Femur (tissue), 1 donor: ENCODE measurements at regions not wholly inside any gene's neighbourhood (a gene's known extent, or its start where the extent isn't known, plus 50 kb on each side); places are given as distances from the start of the nearest gene placed in this dataset.

Experiments
- DNase-seq: peaks from one replicate; pipeline ENCODE4 v3.0.0-alpha.2; 2017

DNA sequence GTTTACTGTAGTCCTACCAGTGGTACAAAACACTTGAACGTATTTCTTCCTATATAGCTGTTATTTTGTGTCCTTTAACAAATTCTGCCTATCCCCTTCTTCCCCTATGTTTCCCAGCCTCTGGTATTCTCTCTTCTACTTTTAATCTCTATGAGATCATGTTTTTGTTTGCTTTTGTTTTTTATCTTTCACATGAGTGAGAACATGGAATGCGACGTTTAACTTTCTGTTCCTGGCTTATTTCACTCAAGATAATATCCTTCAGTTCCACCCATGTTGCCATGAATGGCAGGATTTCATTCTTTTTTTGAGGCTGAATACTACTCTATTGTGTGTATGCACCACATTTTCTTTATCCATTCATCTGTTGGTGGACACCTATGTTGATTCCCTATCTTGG lies 634.4 kb upstream of the WWC1 start:
- DNase-seq: no peak

DNA sequence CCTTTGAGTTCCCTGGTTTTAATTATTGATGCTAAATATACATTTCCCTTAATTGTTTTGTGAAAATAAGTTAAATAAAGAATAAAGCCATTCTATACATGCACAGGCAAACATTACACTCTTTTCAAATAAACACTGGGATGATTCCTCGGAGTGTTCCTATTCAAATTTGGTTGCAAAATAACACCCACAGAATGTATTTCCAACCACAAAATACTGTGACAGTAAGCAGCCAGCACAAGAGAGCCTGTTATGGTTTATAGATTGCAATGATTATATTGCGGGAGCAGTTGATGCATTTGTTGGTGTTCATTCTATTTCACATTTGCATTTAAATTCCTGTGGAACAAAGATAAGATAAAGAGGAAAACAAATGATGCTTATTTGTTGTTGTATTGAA lies 632.6 kb upstream of the WWC1 start:
- DNase-seq: no peak

DNA sequence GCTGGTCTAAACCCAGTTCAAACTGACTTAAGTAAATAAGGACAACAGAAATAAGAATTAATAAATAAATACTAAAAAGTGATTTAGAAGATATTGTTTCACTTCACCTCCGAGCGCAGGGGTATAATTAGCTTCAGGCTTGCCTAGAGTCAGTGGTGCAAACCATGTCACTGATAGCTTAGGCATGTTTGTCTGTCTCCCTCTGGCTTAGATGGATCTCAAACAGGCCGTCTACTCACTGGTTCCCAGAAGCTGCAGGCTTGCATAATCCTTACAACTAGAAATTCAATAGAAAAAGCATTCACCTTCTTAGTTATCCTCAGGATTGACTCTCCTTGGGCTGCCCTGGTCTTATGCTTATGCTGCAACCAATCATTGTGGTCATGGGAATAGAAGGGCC lies 629.8 kb upstream of the WWC1 start:
- no peak for DNase-seq

DNA sequence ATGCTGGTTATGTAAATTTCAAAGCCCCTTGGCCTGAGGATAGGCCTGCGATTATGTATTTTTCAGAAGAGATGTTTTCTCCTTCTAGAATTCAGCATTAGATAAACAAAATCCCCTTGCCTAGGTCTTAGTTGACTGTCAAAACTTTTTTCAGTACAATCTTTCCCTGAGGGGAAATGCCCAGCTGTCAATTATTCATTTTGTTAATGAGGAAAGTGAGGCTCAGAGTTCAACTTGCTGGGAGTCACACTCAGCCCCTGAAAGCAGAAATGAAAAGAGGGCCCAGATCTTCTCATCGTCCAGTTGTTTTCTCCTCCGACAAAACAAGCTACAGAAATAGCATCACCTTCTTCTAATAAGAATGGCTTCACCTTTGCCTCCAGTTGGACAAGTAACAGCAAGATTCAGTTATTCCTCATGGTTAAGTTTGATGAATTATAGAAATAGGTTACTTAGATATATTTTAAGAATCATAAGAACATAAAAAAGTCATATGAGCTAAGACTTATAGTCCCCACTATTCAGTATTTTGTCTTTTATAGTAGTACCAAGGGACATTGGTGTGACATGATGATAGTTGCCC lies 627.1 kb upstream of the WWC1 start:
- DNase-seq: no peak

DNA sequence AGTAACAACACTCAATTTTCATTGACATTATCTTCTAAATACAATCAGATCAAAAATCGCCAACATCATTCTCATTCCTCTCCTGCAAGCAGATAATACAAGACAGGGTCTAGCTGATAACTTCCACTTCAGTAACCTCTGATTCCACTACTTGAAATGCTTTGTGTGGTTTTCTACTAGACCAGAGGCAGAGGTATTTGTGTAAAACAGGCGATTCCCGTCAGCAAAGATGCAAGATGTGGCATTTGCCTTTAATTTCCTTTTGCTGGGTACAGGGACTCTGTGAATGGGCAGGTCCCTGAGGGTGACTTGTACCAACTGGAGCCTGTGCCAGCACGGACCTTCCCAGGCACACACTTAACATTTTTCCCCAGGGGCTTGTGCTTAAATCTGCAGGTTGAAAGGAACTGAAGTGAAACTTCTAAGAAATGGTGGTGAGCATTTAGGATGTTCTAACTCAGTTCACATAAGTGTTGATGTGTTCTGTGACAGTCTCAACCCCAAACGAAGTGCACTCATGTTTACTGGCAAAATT lies 625.5 kb upstream of the WWC1 start:
- DNase-seq: no peak

DNA sequence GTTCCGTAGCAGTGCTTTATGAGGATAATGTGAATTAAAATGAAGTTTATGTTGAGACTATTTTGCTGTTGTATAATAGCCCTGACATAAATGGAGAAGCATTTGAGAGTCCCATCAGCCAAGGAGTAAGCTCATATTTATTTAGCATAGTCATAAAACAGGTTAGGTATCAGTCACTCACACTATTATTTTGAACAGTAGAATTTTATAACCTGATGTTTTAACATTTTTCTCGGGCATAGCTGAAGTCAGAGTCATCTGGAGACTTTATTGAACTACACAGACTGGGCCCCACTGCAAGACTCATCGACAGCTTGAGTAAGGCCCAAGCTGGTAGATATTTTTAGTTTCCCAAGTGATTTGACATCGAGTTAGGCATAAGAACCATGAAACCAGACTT lies 620.3 kb upstream of the WWC1 start:
- no peak for DNase-seq

DNA sequence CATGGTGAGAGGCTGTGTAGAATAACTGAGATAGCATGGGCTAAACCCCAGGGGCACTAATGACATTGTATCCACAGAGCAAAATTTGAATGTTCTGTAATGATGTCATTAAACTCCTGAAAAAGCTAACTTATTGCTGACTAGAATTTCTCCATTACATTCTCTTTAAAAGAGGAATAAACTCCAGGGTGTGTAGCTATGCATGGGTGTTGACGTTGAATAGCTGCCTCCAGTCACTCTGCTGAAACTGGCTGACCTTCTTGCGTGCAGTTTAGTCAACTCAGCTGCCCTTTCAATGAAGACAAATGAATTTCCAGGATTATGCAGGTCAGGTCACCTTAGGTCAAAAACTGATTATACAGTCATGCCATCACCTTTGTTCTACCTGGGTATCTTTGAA lies 617.5 kb upstream of the WWC1 start:
- DNase-seq: no peak

DNA sequence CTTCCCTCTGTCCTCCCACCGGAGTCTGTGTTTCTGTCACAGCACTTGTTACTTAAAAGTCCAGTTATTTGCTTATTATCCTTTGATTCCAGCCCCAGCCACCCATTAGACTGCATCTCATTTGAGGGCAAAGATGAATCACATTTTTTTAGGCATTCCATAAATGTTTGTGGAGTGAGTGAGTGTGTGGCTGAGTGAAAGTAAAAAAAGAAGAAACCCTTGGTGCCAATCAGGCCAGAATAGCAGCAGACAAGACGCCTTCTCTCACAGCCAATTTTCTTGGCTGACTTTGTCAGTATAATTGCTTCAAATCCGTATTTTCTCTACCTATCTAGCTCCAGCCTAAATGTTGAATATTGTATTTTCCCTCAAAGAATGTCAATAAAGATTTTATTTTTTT lies 613.0 kb upstream of the WWC1 start:
- no peak for DNase-seq

DNA sequence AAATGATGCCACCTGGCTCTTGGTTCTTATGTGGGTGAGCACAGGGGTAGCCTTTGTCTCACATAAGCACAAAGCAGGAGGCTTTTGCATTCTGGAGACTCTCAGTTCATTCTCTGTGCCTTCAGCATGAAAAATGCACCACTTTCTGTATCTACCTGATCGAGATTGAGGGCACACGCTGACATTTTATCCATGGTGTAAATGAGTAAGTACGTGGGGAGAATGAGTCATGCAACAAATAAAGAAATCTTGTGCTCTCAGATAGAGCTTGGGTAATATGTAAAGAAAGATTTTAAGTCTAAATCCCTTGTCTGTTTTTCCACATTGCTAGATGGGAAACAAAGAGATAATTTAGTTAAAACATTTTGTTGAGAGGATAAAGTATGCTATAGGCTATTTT lies 607.2 kb upstream of the WWC1 start:
- no peak for DNase-seq

DNA sequence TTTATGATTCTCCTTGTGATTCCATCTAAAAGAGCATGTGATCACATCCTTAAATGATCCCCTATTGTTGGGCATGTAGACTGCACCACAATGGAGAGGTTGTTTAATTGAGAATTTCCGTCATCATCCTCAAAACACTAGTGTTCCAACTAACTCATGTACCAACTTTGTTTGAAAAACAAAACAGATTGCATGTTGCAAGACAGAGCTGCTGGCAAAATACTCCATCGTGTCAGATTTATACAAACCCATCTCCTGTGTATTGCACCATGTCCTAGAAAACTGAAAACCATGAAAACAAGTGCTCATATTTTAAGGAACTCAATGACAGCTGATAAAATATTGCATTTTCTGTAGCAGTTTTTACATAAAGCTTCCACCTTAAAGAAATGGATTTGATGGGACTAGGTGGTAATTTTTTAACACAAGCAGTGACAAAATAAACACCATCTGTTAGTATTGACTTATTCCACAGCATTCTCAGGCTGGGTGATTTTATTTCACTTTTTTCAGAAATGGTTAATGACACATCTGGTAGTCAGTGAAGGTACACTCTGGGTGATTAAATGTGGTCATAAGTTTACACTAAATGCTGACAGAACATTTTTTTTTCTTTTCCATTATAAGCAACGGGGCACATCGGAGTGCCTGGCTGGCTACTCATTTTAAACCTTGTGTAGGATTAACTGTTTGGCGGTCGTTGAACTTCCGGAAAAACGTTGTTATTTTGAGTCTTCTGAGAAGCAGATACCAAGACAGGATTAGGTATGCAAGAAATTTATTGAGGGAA lies 602.9 kb upstream of the WWC1 start:
- DNase-seq: no peak

DNA sequence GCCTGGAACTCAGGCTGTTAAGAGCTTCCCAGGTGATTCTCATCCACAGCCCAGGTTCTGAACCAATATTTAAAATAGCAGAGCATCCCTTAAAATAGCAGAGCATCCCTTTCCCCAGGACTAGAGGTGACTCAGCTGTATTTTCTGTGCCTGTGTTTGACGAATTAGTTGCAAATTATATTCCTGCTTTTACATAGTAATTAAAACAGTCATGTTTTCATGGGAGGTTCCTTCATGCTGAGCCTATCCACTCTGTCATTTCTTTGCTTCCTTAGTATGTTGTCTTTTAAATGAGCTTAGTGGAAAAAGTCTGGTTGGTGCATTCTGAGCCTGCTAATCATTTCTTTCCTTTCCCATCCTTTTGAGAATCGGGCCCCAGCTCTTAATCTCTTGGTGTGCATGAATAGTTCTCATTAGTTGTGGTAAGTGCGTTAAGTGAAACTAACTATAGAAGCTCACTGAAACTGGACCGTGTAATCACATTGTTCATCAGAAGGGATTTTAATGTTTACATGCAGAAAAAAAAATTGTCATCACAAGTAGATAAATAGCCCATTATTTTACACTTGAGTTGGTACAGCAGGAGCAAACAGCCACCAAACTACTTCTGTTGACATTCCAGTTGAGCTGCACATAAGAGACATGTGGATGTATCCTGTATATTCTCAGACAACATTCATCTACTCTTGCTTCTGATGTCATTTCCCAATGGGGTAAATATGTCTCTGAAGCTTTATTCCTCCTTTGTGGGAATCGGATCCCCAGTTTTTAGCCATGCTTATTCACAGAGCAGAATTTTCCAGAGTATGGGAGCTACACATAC lies 596.9 kb upstream of the WWC1 start:
- no peak for DNase-seq

DNA sequence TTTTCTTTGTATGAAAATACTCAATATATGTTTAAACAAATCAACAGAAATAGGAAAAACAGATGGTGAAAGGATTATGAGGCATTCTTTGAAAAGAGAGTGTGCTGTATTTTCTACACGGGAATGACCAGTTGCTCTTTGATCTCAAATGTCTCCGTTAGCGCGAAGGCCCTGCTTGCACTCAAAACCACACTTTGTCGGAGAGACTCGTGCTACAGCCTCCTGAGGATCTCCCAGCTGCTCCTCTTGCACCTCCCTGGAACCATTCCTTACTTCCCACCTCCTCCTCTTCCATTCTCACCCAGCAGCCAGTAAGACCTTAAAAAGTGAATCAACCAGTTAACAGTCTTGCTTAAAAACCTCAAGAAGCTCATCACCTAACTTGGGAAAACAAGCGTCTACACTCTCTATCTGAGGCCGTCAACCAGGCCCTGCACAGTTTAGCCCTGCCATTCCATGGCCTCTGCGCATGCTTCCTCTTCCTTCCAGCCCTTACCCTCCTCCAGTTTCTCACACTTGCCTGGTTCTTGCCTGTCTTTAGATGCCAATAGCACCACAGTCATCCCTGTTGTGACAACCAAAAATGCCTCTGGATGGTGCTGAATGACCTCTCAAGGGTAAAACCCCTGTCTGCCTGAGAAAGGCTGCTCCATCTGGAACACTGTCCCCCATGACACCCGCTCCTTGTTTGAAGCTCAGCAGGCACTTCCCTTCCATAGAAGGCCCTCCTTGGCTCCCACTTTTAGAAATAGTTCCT lies 594.7 kb upstream of the WWC1 start:
- DNase-seq: no peak

DNA sequence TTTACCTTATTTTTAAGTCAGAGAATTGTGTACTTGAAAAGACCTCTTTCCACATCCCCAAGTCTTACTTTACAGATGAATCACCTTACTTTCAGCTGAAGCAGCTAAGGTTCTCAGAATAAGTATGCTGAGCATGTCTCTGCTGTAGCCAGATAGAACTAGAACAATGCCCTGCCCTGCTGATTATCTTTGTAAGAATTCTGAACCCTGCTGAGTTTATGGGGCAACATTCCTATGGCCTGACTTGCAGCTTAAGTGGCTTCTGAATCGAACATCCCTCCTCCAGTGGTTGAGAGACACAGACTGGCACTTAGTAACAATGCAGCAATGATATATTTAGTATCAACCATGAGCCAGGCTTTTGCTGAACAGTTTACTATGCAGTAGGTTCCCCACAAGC lies 592.0 kb upstream of the WWC1 start:
- DNase-seq: no peak

DNA sequence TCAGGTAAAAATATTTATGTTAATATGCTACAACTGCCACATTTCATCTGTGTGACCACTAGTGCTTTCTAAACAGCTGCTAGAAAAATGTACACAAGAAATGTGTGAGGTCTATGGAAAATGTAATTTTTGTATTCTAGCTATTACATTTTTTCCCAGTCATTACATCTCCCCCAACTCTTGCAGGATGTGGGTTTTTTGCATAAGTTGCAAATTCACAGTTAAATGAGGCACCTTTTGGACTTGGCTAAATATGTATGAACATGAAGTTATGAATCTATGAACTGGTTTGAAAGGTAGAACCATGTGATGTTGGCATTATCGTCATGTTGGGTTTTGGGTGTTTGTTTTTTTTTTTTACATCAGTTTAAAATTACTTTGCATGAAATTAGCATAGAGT lies 590.4 kb upstream of the WWC1 start:
- no peak for DNase-seq

DNA sequence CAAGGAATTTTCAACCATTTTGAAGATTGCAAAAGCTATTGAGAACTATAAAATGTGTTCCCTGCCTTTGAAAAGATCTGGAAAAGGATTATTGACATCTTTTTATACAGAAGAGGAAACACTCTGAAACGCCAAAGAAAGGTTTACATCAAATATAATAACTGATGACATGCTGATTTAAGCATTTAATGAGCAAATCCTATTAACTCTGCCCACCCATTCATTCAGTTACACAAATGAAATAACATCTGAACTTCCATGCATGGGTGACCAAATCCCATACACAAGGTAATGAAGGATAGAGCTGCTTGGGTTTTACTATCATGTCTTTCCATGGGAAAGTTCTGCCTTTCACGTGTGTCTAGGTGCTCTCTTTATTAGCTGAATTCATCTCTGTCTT lies 589.4 kb upstream of the WWC1 start:
- no peak for DNase-seq

DNA sequence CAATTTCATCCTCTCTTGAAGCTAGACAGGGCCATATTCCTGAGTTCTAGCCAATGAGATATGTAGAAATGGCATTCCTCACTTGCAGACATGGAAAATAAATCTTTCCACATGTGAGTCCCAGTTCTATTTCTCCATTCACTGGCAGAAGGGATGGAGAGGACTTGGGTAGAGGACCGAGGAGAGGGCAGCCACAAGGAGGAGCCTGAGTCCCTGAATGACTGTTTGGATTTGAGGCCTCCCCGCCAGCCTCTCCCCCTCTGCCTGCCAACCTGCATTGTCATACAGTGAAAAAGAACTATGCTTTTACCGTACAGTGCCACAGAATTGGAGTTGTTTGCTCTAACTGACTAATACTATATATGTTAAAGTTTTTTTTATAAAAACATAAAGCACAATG lies 583.0 kb upstream of the WWC1 start:
- no peak for DNase-seq

DNA sequence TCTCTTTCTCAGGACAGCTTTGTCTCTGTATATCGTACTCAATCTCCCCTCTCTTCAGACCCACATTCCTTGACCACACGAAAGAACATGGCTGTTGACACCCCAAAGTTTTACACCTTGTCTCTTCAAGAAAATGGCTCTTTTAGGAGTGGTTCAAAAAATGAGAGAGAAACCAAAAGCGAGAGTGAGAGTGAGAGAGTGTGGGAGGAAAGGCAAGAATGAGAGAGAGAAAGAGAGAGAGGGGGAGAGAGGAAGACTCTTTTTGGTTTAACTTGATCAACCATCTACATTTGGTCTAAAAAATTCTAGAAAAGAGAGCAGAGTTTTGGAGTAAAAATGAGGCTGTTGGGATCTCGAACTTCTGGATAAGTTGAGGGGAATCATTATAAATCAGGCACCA lies 581.8 kb upstream of the WWC1 start:
- no peak for DNase-seq

DNA sequence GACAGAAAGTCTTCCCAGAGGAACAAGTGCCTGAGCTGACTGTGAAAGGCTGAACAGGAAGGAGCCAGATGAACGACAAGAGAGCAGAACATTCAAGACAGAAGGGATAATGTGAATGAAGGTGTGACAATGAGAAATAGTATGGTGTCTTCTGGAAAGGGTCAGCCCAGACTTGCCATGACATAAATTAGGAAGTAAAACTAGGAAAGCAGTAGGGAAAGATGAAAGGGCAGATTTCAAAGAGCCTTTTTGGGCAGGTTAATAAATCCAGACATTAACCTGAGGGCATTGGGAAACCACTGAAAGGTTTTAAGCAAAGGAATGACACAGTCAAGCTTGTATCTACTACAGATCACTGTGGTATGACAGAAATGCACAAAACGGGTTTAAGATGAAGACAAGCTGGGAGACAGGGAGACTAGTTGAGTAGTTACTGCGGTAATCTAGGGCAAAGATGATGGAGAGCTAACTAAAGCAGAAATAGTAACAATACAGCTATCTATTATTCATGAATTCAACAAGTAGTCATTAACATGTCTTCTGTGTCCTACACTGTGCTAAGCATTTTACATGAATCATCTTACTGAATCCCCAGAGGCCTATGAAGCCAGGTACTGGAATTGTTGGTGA lies 580.9 kb upstream of the WWC1 start:
- DNase-seq: no peak

DNA sequence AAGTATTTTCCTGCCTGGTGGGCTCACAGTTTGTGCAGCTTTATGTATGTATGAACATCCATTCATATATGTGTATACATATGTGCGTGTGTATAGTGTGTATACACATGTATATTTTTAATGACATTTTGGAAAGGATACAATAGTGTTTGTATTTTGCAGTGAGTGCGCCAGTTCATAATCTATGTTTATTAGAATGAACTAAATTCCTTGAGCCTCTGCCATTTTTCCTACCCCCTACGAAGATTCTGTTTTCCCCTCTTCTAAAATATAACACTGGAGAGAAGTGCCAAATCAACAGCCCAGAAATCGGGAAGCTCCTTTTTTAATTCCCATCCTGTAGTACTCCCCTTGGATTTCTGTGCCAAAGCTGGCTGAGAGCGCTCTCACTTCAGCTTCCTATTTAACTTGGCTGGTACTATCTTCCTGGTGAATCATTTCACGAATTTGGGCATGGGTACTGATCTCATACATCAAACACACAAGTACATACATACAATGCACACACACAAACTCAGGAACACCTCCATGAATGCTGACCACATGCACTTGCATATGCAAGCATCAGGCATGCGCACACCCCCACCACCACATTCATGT lies 578.4 kb upstream of the WWC1 start:
- DNase-seq: no peak

DNA sequence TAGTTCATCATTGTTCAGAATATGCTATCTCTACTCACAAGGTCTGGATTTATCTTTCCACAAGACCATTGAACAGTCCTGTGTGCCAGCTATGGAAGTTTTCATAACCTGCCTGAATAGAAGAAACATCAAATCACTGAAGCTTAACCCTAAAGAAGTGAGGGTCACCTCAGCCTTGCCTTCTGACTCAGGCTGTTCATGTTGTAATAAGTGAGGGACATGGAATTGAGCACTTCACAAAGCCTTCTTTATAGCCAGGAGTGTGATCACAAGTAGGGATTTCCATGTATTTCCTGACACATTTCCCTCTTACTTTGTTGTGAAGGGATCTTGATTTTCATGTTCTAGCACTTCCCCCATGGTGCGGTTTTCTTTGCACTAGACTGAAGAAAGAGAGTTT lies 577.5 kb upstream of the WWC1 start:
- no peak for DNase-seq

DNA sequence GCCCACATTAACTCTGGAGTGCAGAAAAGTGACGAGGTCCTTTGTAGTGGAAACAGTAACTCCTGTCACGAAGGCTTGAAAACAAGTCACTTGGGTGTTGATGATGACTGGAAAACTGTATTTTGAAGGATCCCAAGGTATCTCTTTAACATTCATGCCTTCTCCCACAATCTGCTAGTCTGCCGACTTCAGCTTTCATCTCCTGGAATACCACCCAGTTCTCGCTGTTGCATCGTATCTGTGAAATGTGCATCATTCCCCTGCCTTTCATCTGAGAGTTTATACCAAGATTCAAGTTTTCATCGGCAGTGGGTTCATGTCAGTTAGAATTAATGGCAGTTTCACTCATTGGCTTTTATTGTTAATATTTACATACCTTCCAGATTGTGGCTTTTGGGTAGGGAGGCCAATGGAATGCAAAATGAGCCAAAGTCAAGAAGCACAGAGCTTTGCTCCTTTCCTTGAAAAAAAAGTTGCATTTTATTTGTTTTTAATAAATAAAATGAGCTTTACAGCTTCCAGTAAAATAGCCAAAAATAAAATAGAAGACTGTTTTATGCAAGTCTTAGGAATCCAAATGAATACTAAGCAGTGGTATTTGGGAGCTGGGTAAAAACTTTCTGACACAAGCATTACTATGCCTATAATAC lies 575.2 kb upstream of the WWC1 start:
- DNase-seq: no peak

DNA sequence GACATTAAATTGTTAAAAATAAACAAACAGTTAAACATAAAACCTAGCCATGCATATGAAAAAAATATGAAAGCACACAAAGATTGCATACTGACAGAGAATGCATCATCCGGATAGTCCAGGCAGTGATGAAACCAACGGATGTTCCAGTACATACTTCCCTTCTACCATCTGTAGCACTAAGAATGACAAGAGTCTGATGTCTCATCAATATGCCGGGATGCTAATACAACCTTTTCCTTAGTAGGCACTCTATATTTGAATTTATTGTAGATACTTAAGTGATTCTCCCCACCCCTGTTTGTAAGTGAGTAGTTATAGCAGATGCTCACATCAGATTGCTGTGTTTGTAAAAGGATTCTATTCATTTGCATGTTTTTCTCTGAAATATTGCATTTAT lies 571.2 kb upstream of the WWC1 start:
- no peak for DNase-seq
